OCI-LY3 (cell line): ENCODE measurements at regions not wholly inside any gene's neighbourhood (a gene's known extent, or its start where the extent isn't known, plus 50 kb on each side); places are given as distances from the start of the nearest gene placed in this dataset.

ENCODE experiments used
- H2AFZ ChIP-seq: fragments of 200-600, 300-600 bp; shearing (Covaris generic); 2 replicates; pipeline ENCODE4 v1.6.0; 2014; ENCODE audit warnings: antibody characterized with exemption, low read depth, low read length
- H3K27ac ChIP-seq: fragments of 200-600, 300-600 bp; sonication (generic); 2 replicates; pipeline ENCODE4 v1.5.1; 2014; ENCODE audit warnings: mild to moderate bottlenecking, low read length, moderate library complexity, mixed read lengths
- H3K27me3 ChIP-seq: fragments of 200-600, 300-600 bp; sonication (generic); 2 replicates; pipeline ENCODE4 v1.6.1; 2014; ENCODE audit warnings: low read depth, low read length, mixed read lengths
- H3K36me3 ChIP-seq: fragments of 200-600, 300-600 bp; sonication (generic); replicated peaks from 2 replicates; pipeline ENCODE3; 2014; ENCODE audit warnings: low read depth, low read length, mixed read lengths
- H3K4me1 ChIP-seq: fragments of 300-600, 200-600 bp; sonication (generic); 2 replicates; pipeline ENCODE4 v1.6.1; 2014; ENCODE audit warnings: low read length, mixed read lengths
- H3K4me2 ChIP-seq: fragments of 200-600, 300-600 bp; sonication (generic); 2 replicates; pipeline ENCODE4 v1.6.1; 2014; ENCODE audit warnings: low read length, mixed read lengths
- H3K4me3 ChIP-seq: fragments of 300-600, 200-600 bp; sonication (generic); 2 replicates; pipeline ENCODE4 v1.5.1; 2014; ENCODE audit warnings: antibody characterized with exemption, mild to moderate bottlenecking, low read length, moderate library complexity
- H3K79me2 ChIP-seq: fragments of 300-600, 200-600 bp; shearing (Covaris generic); 2 replicates; pipeline ENCODE4 v1.6.1; 2014; ENCODE audit warnings: mild to moderate bottlenecking, low read length, mixed read lengths
- H3K9ac ChIP-seq: fragments of 300-600, 200-600 bp; shearing (Covaris generic); 2 replicates; pipeline ENCODE4 v1.6.0; 2014; ENCODE audit warnings: mild to moderate bottlenecking, low read length, moderate library complexity
- H3K9me3 ChIP-seq: fragments of 200-600, 300-600 bp; shearing (Covaris generic); 2 replicates; pipeline ENCODE4 v1.6.1; 2014; ENCODE audit warnings: low read length, mixed read lengths; ENCODE audit not compliant: insufficient read depth
- H4K20me1 ChIP-seq: fragments of 200-600, 300-600 bp; sonication (generic); 2 replicates; pipeline ENCODE4 v1.6.1; 2016; ENCODE audit warnings: low read length, mixed read lengths; ENCODE audit not compliant: insufficient read depth
- CTCF ChIP-seq: fragments of 200-600, 300-600 bp; sonication (generic); IDR thresholded peaks from 2 replicates; pipeline ENCODE4 v1.5.1; 2014; ENCODE audit warnings: antibody characterized with exemption, low read length, low read depth
- EZH2phosphoT487 ChIP-seq: fragments of 200-600 bp; shearing (Covaris generic); IDR thresholded peaks from 2 replicates; pipeline ENCODE4 v1.6.1; 2018; ENCODE audit warnings: antibody characterized with exemption, mixed run types, low read depth

- Histone ChIP-seq H3K9ac (no peak overlapping the region), H4K20me1 (no peaks in the 10 kb centered on the region), H3K9me3 (no peaks in the 10 kb centered on the region), H3K4me2 (no peak overlapping the region), H3K36me3 (no peaks in the 10 kb centered on the region), H3K27me3 (no peaks in the 10 kb centered on the region), H3K27ac (no peak overlapping the region), H3K79me2 (no peaks in the 10 kb centered on the region), H2AFZ (no peak overlapping the region), H3K4me1 (no peaks in the 10 kb centered on the region), H3K4me3 (no peak overlapping the region)
- TF ChIP-seq EZH2phosphoT487 = no peak
- no peak for TF ChIP-seq CTCF
Observed at GRCh38 chrX:144275843-144276242, 392.0 kb downstream of the UBE2NL start.

- Histone ChIP-seq H3K9me3 (no peaks in the 10 kb centered on the region), H3K27me3 (no peaks in the 10 kb centered on the region)
Observed at GRCh38 chrX:144293229-144293628, 409.4 kb downstream of the UBE2NL start.

GRCh38 chrX:144295921-144296320 lies 412.1 kb downstream of the UBE2NL start:
- H3K27ac ChIP-seq = no peak overlapping the region
- H3K4me1 ChIP-seq = no peaks in the 10 kb centered on the region
- no peaks in the 10 kb centered on the region for H4K20me1 ChIP-seq
- H3K4me2 ChIP-seq = no peak overlapping the region
- no peak overlapping the region for H2AFZ ChIP-seq
- no peaks in the 10 kb centered on the region for H3K36me3 ChIP-seq
- H3K79me2 ChIP-seq = no peaks in the 10 kb centered on the region
- no peak overlapping the region for H3K9ac ChIP-seq
- TF ChIP-seq CTCF (no peak), EZH2phosphoT487 (no peak)
- H3K4me3 ChIP-seq = no peak overlapping the region
- no peaks in the 10 kb centered on the region for H3K9me3 ChIP-seq
- no peaks in the 10 kb centered on the region for H3K27me3 ChIP-seq

More at GRCh38 chrX:144293229-144293628, 409.4 kb downstream of the UBE2NL start:
- Histone ChIP-seq H3K4me2 (no peak overlapping the region), H3K9ac (no peak overlapping the region), H3K36me3 (no peaks in the 10 kb centered on the region), H3K79me2 (no peaks in the 10 kb centered on the region), H3K4me1 (no peaks in the 10 kb centered on the region), H4K20me1 (no peaks in the 10 kb centered on the region), H3K4me3 (no peak overlapping the region), H3K27ac (no peak overlapping the region), H2AFZ (no peak overlapping the region)
- TF ChIP-seq EZH2phosphoT487 (no peak), CTCF (no peak)

GRCh38 chrX:144297221-144297620 lies 413.4 kb downstream of the UBE2NL start:
- Histone ChIP-seq H4K20me1 (no peaks in the 10 kb centered on the region), H3K36me3 (no peaks in the 10 kb centered on the region), H3K79me2 (no peaks in the 10 kb centered on the region), H3K27me3 (no peaks in the 10 kb centered on the region), H3K4me1 (no peaks in the 10 kb centered on the region), H3K4me3 (no peak overlapping the region), H3K9ac (no peak overlapping the region), H2AFZ (no peak overlapping the region), H3K27ac (no peak overlapping the region), H3K9me3 (no peaks in the 10 kb centered on the region), H3K4me2 (no peak overlapping the region)
- TF ChIP-seq CTCF = no peak
- no peak for TF ChIP-seq EZH2phosphoT487
